ENCODE measurements at regions not wholly inside any gene's neighbourhood (a gene's known extent, or its start where the extent isn't known, plus 50 kb on each side); places are given as distances from the start of the nearest gene placed in this dataset.

DNA sequence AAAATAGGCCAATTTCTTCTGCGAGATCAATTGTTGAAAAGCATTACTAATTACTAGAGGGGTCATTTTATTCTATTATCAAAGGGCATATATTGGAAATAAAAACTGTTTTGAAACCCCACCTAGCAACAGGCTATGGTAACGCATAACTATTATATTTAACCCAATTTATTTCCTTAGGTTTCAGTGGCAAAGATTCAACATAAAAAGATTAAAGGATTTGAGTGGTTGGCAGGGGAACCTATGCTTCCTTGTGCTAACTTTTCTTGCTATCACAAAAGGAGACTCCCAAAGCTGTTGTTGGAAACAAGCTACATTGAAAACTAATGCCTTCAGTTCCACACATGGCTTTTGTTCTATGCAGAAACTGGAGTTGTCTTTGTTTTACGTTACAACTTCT is 166.9 kb upstream of the KLF3 start:
- WGBS (ENCODE audit: low lambda C conversion rate), result 96% methylated on average over 3 of the region's 3 CpGs
- DNase-seq (ENCODE audit: low spot score) (no peak), FAIRE-seq (no peak), ATAC-seq (no peak)
- Histone ChIP-seq H3K4me2 (ENCODE audit: low read depth, low read length) (no peak overlapping the region), H3K4me1 (ENCODE audit: insufficient read depth, low read length) (peaks cover 20% of the 10 kb centered on the region), H3K36me3 (replicated peaks in 1 of 2; ENCODE audit: control insufficient read depth in 1 of 2, insufficient read depth in 2 of 2, low read length in 2 of 2) (no peaks in the 10 kb centered on the region), H3K4me3 (replicated peaks in 1 of 3; ENCODE audit: insufficient read depth in 1 of 3, low read depth in 2 of 3, low read length in 3 of 3) (no peak overlapping the region), H3K79me2 (ENCODE audit: insufficient read depth, low read length) (no peaks in the 10 kb centered on the region), H3K9ac (ENCODE audit: insufficient read depth, low read depth, low read length) (no peak overlapping the region), H3K27me3 (ENCODE audit: control insufficient read depth in 1 of 2, insufficient read depth in 2 of 2, low read length in 2 of 2) (no peaks in the 10 kb centered on the region), H3K9me3 (ENCODE audit: low read length) (no peaks in the 10 kb centered on the region), H2AFZ (ENCODE audit: low read length) (no peak overlapping the region), H3K27ac (ENCODE audit: extremely low read length, insufficient read depth, low read length) (no peak overlapping the region), H4K20me1 (ENCODE audit: insufficient read depth, low read length) (no peaks in the 10 kb centered on the region)
- in situ Hi-C loops (cut with HindIII; ENCODE audit: extremely low pct_ligation_motif_present, low pct_unique_long_range_greater_than_20kb) (no loop called here), intact Hi-C loops (cut with micrococcal nuclease; ENCODE audit: unreplicated experiment) (no loop called here)
- ChIA-PET POLR2A (no interaction called here), CTCF (ENCODE audit: low intra/inter-chr PET ratio, low total read pairs) (no interaction called here)
- TF ChIP-seq SYNCRIP (IDR thresholded peaks at IDR 0.05; ENCODE audit: insufficient read depth, low read depth, low read length) (no peak), XRCC5 (optimal IDR thresholded peaks at IDR 0.05; ENCODE audit: low read length) (no peak), BCL6 (CRISPR knock-in tag; IDR thresholded peaks at IDR 0.05) (no peak), TARDBP (CRISPR knock-in tag; IDR thresholded peaks at IDR 0.05) (no peak), ZNF766 (CRISPR knock-in tag; IDR thresholded peaks at IDR 0.05; ENCODE audit: borderline replicate concordance) (no peak), DMAP1 (CRISPR knock-in tag; IDR thresholded peaks at IDR 0.05) (no peak), ZNF263 (CRISPR knock-in tag; IDR thresholded peaks at IDR 0.05) (no peak), SUZ12 (IDR thresholded peaks at IDR 0.05; ENCODE audit: low read depth, low read length) (no peak), ZNF530 (CRISPR knock-in tag; IDR thresholded peaks at IDR 0.05; ENCODE audit: low read depth) (no peak), ZNF331 (CRISPR knock-in tag; IDR thresholded peaks at IDR 0.05) (no peak)
- TF ChIP-seq, protein P1, sequence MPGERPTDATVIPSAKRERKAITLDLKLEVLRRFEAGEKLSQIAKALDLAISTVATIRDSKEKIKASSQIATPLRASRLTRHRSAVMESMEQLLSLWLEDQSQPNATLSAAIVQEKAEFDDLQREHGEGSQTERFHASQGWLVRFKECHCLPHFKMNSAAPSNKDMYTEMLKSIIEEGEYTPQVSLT (CRISPR knock-in tag; IDR thresholded peaks at IDR 0.05; ENCODE audit: borderline replicate concordance, low read depth), result no peak
- TF ChIP-seq, protein P2, sequence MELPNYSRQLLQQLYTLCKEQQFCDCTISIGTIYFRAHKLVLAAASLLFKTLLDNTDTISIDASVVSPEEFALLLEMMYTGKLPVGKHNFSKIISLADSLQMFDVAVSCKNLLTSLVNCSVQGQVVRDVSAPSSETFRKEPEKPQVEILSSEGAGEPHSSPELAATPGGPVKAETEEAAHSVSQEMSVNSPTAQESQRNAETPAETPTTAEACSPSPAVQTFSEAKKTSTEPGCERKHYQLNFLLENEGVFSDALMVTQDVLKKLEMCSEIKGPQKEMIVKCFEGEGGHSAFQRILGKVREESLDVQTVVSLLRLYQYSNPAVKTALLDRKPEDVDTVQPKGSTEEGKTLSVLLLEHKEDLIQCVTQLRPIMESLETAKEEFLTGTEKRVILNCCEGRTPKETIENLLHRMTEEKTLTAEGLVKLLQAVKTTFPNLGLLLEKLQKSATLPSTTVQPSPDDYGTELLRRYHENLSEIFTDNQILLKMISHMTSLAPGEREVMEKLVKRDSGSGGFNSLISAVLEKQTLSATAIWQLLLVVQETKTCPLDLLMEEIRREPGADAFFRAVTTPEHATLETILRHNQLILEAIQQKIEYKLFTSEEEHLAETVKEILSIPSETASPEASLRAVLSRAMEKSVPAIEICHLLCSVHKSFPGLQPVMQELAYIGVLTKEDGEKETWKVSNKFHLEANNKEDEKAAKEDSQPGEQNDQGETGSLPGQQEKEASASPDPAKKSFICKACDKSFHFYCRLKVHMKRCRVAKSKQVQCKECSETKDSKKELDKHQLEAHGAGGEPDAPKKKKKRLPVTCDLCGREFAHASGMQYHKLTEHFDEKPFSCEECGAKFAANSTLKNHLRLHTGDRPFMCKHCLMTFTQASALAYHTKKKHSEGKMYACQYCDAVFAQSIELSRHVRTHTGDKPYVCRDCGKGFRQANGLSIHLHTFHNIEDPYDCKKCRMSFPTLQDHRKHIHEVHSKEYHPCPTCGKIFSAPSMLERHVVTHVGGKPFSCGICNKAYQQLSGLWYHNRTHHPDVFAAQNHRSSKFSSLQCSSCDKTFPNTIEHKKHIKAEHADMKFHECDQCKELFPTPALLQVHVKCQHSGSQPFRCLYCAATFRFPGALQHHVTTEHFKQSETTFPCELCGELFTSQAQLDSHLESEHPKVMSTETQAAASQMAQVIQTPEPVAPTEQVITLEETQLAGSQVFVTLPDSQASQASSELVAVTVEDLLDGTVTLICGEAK (IDR thresholded peaks at IDR 0.05), result no peak
- TF ChIP-seq, protein P2 (CRISPR knock-in tag; IDR thresholded peaks at IDR 0.05), result no peak
- TF ChIP-seq, protein P3, sequence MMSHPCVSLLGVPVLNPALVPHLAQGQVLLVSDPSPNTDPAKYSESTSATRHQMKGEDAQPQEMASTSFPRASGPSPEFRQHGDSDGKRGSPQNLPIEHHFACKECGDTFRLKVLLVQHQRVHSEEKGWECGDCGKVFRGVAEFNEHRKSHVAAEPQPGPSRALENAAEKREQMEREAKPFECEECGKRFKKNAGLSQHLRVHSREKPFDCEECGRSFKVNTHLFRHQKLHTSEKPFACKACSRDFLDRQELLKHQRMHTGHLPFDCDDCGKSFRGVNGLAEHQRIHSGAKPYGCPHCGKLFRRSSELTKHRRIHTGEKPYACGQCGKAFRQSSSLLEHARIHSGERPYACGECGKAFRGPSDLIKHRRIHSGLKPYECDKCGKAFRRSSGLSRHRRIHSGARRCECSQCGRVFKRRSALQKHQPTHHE (CRISPR knock-in tag; IDR thresholded peaks at IDR 0.05; ENCODE audit: borderline replicate concordance), result no peak
- BruUV-seq (replicated peaks), result no TSS peak
